ENCODE measurements at regions not wholly inside any gene's neighbourhood (a gene's known extent, or its start where the extent isn't known, plus 50 kb on each side); places are given as distances from the start of the nearest gene placed in this dataset.

DNA sequence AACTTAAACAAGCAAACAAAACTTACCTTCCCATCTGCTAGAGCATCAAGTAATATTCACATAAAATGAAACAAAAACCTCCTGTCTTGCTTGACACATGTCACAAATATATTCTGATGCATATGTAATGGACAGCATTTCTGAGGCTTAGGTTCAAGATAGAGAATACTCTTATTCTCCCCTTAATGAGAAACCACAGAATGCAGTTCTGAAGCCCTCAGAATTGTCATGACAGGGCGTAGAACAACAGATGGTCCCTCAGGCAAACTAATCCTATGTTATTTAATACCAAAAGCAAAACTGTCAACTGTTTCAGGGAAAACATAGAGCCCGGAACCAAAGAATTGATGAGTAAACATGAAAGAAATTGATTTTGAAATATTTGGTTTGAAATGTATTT lies 229.9 kb upstream of the RIOK2 start:
- Histone ChIP-seq H3K4me1 (ENCODE audit: control insufficient read depth in 3 of 3, insufficient read depth in 2 of 3, low read depth in 1 of 3, low read length in 2 of 3) (no peaks in the 10 kb centered on the region), H3K4me3 (ENCODE audit: low read depth in 1 of 3, low read length in 3 of 3) (no peak overlapping the region), H3K36me3 (ENCODE audit: control insufficient read depth in 3 of 3, insufficient read depth in 2 of 3, low read depth in 1 of 3, low read length in 3 of 3) (no peaks in the 10 kb centered on the region), H3K27ac (ENCODE audit: low read depth in 1 of 3, low read length in 2 of 3) (no peak overlapping the region), H3K27me3 (ENCODE audit: control insufficient read depth in 3 of 3, insufficient read depth in 3 of 3, low read length in 3 of 3) (peaks cover 0 to 2% (median 0%) of the 10 kb centered on the region in 3 donors), H3K9me3 (ENCODE audit: control insufficient read depth in 2 of 2, insufficient read depth in 1 of 2, low read depth in 1 of 2, low read length in 1 of 2) (no peaks in the 10 kb centered on the region)
- FAIRE-seq (no peak), DNase-seq (no peak)
- 72 to 93% (median 77%) methylated on average over 2 of the region's 2 CpGs for WGBS, 3 donors

DNA sequence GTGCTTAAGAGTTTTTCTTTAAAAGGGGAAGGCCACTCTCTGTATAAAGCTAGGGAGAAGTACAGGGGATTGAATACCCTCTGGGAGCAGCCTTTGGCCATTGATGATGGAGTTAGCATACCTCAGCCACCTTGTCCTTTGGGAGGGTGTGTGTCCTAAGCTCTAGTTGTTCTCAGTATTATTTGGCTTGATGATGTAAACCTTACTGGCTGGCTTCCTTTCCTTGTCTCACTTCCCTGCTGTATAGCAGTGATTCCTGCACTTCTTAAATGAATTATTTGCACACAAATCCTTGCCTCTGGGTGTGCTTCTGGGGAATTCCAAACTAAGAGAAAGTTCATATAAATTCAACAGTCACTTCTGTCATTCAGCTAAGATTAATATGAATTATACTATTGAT lies 234.9 kb upstream of the RIOK2 start:
- Histone ChIP-seq H3K36me3 (ENCODE audit: control insufficient read depth in 3 of 3, insufficient read depth in 2 of 3, low read depth in 1 of 3, low read length in 3 of 3) (no peaks in the 10 kb centered on the region), H3K4me1 (ENCODE audit: control insufficient read depth in 3 of 3, insufficient read depth in 2 of 3, low read depth in 1 of 3, low read length in 2 of 3) (no peaks in the 10 kb centered on the region), H3K9me3 (ENCODE audit: control insufficient read depth in 2 of 2, insufficient read depth in 1 of 2, low read depth in 1 of 2, low read length in 1 of 2) (no peaks in the 10 kb centered on the region), H3K27me3 (ENCODE audit: control insufficient read depth in 3 of 3, insufficient read depth in 3 of 3, low read length in 3 of 3) (peaks cover 0 to 2% (median 0%) of the 10 kb centered on the region in 3 donors), H3K27ac (ENCODE audit: low read depth in 1 of 3, low read length in 2 of 3) (no peak overlapping the region), H3K4me3 (ENCODE audit: low read depth in 1 of 3, low read length in 3 of 3) (no peak overlapping the region)
- DNase-seq = no peak
- no peak for FAIRE-seq

DNA sequence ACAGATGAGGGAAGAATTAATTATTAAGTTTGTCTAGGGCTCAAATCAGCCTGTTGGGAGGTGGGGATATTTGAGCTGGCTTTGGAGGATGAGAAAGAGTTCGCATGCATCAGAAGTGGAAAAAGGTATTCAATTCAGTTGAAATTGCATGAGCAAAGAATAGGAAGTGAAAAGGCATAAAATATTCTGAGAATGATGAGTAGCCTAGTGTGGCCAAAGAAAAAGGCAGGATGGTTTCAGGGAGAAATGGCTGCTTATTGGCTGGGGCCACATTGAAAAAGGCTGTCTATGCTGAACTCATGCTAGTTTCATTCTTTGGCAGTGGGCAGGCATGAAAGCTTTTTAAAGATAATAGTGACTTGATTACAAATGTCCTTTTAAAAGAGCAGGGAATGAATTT lies 235.4 kb upstream of the RIOK2 start:
- FAIRE-seq = no peak
- Histone ChIP-seq H3K36me3 (ENCODE audit: control insufficient read depth in 3 of 3, insufficient read depth in 2 of 3, low read depth in 1 of 3, low read length in 3 of 3) (no peaks in the 10 kb centered on the region), H3K27ac (ENCODE audit: low read depth in 1 of 3, low read length in 2 of 3) (no peak overlapping the region), H3K27me3 (ENCODE audit: control insufficient read depth in 3 of 3, insufficient read depth in 3 of 3, low read length in 3 of 3) (peaks cover 0 to 2% (median 0%) of the 10 kb centered on the region in 3 donors), H3K9me3 (ENCODE audit: control insufficient read depth in 2 of 2, insufficient read depth in 1 of 2, low read depth in 1 of 2, low read length in 1 of 2) (no peaks in the 10 kb centered on the region), H3K4me1 (ENCODE audit: control insufficient read depth in 3 of 3, insufficient read depth in 2 of 3, low read depth in 1 of 3, low read length in 2 of 3) (no peaks in the 10 kb centered on the region), H3K4me3 (ENCODE audit: low read depth in 1 of 3, low read length in 3 of 3) (no peak overlapping the region)
- DNase-seq = no peak
- 7 to 89% (median 46%) methylated on average over 1 of the region's 1 CpG for WGBS, 3 donors

DNA sequence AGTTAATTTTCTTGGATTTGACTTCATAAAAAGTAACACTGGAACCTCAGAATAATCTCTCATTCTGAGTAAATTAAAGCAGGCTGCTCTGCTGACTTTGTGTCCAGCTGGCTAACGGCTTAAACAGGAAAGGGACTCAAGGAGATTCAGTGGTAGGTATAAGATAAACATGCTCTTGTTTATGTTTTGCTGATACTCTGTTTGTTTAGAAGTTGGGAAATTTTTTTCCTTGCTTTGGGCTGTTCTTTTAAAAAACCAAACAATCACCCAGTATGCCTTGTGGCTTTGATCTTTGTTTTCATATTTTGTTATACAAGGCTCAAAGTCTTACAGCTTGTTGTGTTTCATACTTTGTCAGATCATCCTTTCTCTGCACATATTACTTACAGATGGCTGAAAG lies 237.6 kb upstream of the RIOK2 start:
- DNase-seq (no peak), FAIRE-seq (no peak)
- no peak overlapping the region for H3K27ac ChIP-seq (ENCODE audit: low read depth in 1 of 3, low read length in 2 of 3)
- H3K27me3 ChIP-seq (ENCODE audit: control insufficient read depth in 3 of 3, insufficient read depth in 3 of 3, low read length in 3 of 3) = no peaks in the 10 kb centered on the region
- no peaks in the 10 kb centered on the region for H3K36me3 ChIP-seq (ENCODE audit: control insufficient read depth in 3 of 3, insufficient read depth in 2 of 3, low read depth in 1 of 3, low read length in 3 of 3)
- 49 to 59% (median 52%) methylated on average over 1 of the region's 1 CpG for WGBS, 3 donors
- no peaks in the 10 kb centered on the region for H3K4me1 ChIP-seq (ENCODE audit: control insufficient read depth in 3 of 3, insufficient read depth in 2 of 3, low read depth in 1 of 3, low read length in 2 of 3)
- no peak overlapping the region for H3K4me3 ChIP-seq (ENCODE audit: low read depth in 1 of 3, low read length in 3 of 3)
- H3K9me3 ChIP-seq (ENCODE audit: control insufficient read depth in 2 of 2, insufficient read depth in 1 of 2, low read depth in 1 of 2, low read length in 1 of 2) = no peaks in the 10 kb centered on the region

DNA sequence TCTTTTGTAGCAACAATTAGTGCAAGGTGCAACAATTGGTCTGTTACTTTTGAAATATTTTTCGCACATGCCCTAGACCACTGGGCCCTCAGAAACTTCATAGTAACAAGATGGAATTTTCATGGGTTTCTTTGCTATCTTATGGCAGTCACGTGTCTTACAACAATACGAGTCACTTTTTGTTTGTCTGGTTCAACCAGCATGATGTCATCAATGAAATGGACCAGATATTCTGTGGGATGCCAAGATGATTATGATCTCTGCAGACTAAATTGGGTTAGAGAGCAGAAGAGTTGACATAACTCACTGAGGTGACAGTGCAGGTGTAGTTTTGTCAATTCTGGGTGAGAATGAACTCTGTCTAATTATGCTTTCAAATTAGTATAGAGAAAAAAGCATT lies 239.6 kb upstream of the RIOK2 start:
- Histone ChIP-seq H3K27ac (ENCODE audit: low read depth in 1 of 3, low read length in 2 of 3) (no peak overlapping the region), H3K27me3 (ENCODE audit: control insufficient read depth in 3 of 3, insufficient read depth in 3 of 3, low read length in 3 of 3) (no peaks in the 10 kb centered on the region), H3K36me3 (ENCODE audit: control insufficient read depth in 3 of 3, insufficient read depth in 2 of 3, low read depth in 1 of 3, low read length in 3 of 3) (no peaks in the 10 kb centered on the region), H3K9me3 (ENCODE audit: control insufficient read depth in 2 of 2, insufficient read depth in 1 of 2, low read depth in 1 of 2, low read length in 1 of 2) (no peaks in the 10 kb centered on the region), H3K4me3 (ENCODE audit: low read depth in 1 of 3, low read length in 3 of 3) (no peak overlapping the region), H3K4me1 (ENCODE audit: control insufficient read depth in 3 of 3, insufficient read depth in 2 of 3, low read depth in 1 of 3, low read length in 2 of 3) (no peaks in the 10 kb centered on the region)
- no peak for DNase-seq
- WGBS, 3 donors = 79 to 90% (median 84%) methylated on average over 3 of the region's 3 CpGs
- no peak for FAIRE-seq

DNA sequence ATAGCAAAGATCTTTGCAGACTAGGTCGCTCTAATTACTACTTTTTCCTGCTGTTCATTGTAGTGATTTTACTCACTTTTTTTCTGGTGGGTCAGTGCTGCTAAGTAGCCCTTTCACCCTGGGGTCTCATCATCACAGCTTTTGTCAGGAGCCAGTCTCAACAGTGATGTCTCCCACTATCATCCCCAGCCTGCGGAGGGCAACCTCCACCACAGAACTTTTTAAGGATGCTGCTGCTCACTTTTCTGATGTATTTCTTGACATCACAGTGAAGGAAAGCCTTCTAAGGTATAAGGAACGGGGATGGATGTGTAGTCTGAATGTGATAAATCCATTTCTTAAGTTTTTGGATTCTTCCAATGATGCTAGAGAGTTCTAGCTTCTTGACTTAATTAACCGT lies 242.5 kb upstream of the RIOK2 start:
- DNase-seq (peak in 1 of 2 donors; percentile 12), FAIRE-seq (no peak)
- H3K4me1 ChIP-seq (ENCODE audit: control insufficient read depth in 3 of 3, insufficient read depth in 2 of 3, low read depth in 1 of 3, low read length in 2 of 3) = no peaks in the 10 kb centered on the region
- H3K4me3 ChIP-seq (ENCODE audit: low read depth in 1 of 3, low read length in 3 of 3) = no peak overlapping the region
- WGBS, 3 donors = 76 to 80% (median 80%) methylated on average over 4 of the region's 4 CpGs
- H3K27me3 ChIP-seq (ENCODE audit: control insufficient read depth in 3 of 3, insufficient read depth in 3 of 3, low read length in 3 of 3) = no peaks in the 10 kb centered on the region
- H3K36me3 ChIP-seq (ENCODE audit: control insufficient read depth in 3 of 3, insufficient read depth in 2 of 3, low read depth in 1 of 3, low read length in 3 of 3) = no peaks in the 10 kb centered on the region
- no peaks in the 10 kb centered on the region for H3K9me3 ChIP-seq (ENCODE audit: control insufficient read depth in 2 of 2, insufficient read depth in 1 of 2, low read depth in 1 of 2, low read length in 1 of 2)
- no peak overlapping the region for H3K27ac ChIP-seq (ENCODE audit: low read depth in 1 of 3, low read length in 2 of 3)

DNA sequence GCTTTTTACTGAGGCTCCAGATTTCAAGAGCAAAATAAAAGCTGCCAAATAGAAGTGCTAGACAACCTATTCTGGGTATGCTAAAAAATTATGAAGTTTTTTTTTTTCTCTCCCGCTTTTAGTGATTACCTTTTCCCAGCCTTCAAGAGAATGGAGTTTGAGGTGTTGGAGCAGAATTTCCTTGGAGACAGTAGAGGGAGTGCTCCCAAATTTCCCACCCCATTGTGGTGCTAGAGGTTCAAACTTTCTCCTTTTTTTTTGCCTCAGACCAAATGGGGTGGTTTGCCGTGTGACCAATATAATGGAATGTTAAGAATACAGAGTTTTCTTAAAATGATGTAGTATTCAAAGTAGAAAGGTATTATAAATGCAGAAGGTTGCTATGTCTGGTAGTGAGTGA lies 244.2 kb upstream of the RIOK2 start:
- H3K27me3 ChIP-seq (ENCODE audit: control insufficient read depth in 3 of 3, insufficient read depth in 3 of 3, low read length in 3 of 3) = peaks cover 0 to 3% (median 0%) of the 10 kb centered on the region in 3 donors
- H3K27ac ChIP-seq (ENCODE audit: low read depth in 1 of 3, low read length in 2 of 3) = no peak overlapping the region
- FAIRE-seq (no peak), DNase-seq (no peak)
- 87 to 94% (median 89%) methylated on average over 2 of the region's 2 CpGs for WGBS, 3 donors
- H3K4me1 ChIP-seq (ENCODE audit: control insufficient read depth in 3 of 3, insufficient read depth in 2 of 3, low read depth in 1 of 3, low read length in 2 of 3) = no peaks in the 10 kb centered on the region
- no peak overlapping the region for H3K4me3 ChIP-seq (ENCODE audit: low read depth in 1 of 3, low read length in 3 of 3)
- H3K36me3 ChIP-seq (ENCODE audit: control insufficient read depth in 3 of 3, insufficient read depth in 2 of 3, low read depth in 1 of 3, low read length in 3 of 3) = no peaks in the 10 kb centered on the region
- no peaks in the 10 kb centered on the region for H3K9me3 ChIP-seq (ENCODE audit: control insufficient read depth in 2 of 2, insufficient read depth in 1 of 2, low read depth in 1 of 2, low read length in 1 of 2)

DNA sequence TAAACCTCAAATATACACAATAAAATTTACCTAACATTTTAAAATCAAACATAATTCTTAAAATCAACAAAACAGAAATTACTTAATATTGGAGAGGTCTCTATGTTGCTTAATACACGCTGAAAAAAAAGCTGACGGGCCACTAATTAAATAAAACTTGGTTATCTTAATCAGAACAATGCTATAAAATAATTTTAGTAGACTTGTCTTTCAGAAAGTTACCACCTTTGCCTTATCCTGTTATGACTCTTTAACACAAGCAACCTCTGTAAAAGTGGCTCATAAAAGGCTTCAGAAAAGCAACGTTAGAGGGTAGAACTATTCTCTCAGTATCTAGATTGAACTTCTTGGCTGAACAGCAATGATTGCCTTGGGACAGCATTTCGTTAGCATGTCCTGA lies 251.0 kb upstream of the RIOK2 start:
- H3K27me3 ChIP-seq (ENCODE audit: control insufficient read depth in 3 of 3, insufficient read depth in 3 of 3, low read length in 3 of 3) = peaks cover 0 to 3% (median 0%) of the 10 kb centered on the region in 3 donors
- no peak overlapping the region for H3K27ac ChIP-seq (ENCODE audit: low read depth in 1 of 3, low read length in 2 of 3)
- no peaks in the 10 kb centered on the region for H3K36me3 ChIP-seq (ENCODE audit: control insufficient read depth in 3 of 3, insufficient read depth in 2 of 3, low read depth in 1 of 3, low read length in 3 of 3)
- WGBS, 3 donors = 27 to 49% (median 34%) methylated on average over 4 of the region's 4 CpGs
- H3K4me1 ChIP-seq (ENCODE audit: control insufficient read depth in 3 of 3, insufficient read depth in 2 of 3, low read depth in 1 of 3, low read length in 2 of 3) = no peaks in the 10 kb centered on the region
- DNase-seq = no peak
- no peak for FAIRE-seq
- no peak overlapping the region for H3K4me3 ChIP-seq (ENCODE audit: low read depth in 1 of 3, low read length in 3 of 3)
- no peaks in the 10 kb centered on the region for H3K9me3 ChIP-seq (ENCODE audit: control insufficient read depth in 2 of 2, insufficient read depth in 1 of 2, low read depth in 1 of 2, low read length in 1 of 2)

DNA sequence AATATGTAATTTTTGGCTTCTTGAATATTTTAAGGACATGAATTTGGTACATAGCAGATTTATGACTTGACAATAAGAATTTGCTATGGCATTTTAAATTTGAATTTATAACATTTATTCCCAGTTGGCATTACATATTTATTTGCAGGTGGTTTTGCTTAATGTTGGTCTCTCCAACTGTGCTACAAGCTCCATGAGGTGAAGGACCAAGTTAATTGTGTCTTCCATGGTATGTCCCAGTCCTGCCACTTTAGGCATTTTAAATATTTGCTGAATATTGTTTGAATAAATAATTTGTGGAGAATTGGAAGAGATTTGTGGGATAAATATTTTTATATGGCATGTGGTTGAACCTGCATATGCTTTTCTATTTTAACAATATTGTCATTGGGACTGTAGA lies 253.4 kb upstream of the RIOK2 start:
- no peak overlapping the region for H3K27ac ChIP-seq (ENCODE audit: low read depth in 1 of 3, low read length in 2 of 3)
- no peaks in the 10 kb centered on the region for H3K9me3 ChIP-seq (ENCODE audit: control insufficient read depth in 2 of 2, insufficient read depth in 1 of 2, low read depth in 1 of 2, low read length in 1 of 2)
- H3K27me3 ChIP-seq (ENCODE audit: control insufficient read depth in 3 of 3, insufficient read depth in 3 of 3, low read length in 3 of 3) = peaks cover 0 to 3% (median 0%) of the 10 kb centered on the region in 3 donors
- FAIRE-seq = no peak
- H3K36me3 ChIP-seq (ENCODE audit: control insufficient read depth in 3 of 3, insufficient read depth in 2 of 3, low read depth in 1 of 3, low read length in 3 of 3) = no peaks in the 10 kb centered on the region
- DNase-seq = no peak
- no peaks in the 10 kb centered on the region for H3K4me1 ChIP-seq (ENCODE audit: control insufficient read depth in 3 of 3, insufficient read depth in 2 of 3, low read depth in 1 of 3, low read length in 2 of 3)
- H3K4me3 ChIP-seq (ENCODE audit: low read depth in 1 of 3, low read length in 3 of 3) = no peak overlapping the region
